Activated CD4-positive, alpha-beta T cell treated with anti-CD3 and anti-CD28 coated beads, Interleukin-2, amount 50 U/mL, for 16 hours (primary cell): ENCODE measurements at regions not wholly inside any gene's neighbourhood (a gene's known extent, or its start where the extent isn't known, plus 50 kb on each side); places are given as distances from the start of the nearest gene placed in this dataset.

Experiments
- DNase-seq: peaks from one replicate; pipeline ENCODE4 v3.0.0-alpha.2; 2020

DNA sequence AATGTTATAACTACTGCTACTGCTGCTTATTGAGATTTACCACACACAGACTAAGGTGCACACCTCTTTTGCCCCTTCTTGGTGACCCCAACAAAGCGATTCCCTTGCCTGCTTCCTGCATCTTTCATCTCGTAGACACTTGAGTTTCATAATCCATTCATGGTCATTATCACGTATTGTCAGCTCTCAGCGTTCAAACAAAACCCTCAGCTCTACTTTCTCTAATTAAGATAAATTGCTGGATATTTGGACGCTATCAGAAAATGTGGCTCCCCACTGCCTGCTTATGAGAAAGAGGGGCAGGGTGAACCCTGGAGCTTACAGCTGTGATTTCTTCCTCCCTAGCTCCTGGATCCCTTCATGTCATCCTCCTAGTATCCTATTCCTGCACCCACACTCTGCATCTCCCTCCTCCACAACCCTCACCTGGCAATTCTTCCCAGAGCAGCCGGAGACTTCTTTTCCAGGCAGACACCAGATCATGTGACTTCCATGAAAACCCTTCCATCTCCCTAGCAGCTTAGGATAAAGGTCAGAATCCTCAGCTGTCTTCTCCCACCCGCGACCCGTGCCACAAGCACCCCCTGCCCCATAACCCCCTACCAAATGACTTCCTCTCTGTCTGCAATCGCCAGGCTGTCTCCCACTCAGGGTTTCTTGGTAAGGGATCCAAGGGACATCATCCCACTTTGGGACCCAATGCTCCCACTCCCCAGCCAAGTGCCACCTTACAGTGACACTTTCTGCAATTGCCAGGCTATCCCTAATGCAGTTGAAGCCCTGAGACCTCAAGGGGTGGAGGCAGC, 146.5 kb downstream of the NSG2 start:
- DNase-seq: no peak

- DNase-seq: no peak
Measured at GRCh38 chr5:174192901-174193300, 147.4 kb downstream of the NSG2 start.

- DNase-seq: no peak
Measured at GRCh38 chr5:174195517-174195916, 150.0 kb downstream of the NSG2 start.

GRCh38 chr5:174197929-174198328, 152.4 kb downstream of the NSG2 start:
- DNase-seq: no peak

DNA sequence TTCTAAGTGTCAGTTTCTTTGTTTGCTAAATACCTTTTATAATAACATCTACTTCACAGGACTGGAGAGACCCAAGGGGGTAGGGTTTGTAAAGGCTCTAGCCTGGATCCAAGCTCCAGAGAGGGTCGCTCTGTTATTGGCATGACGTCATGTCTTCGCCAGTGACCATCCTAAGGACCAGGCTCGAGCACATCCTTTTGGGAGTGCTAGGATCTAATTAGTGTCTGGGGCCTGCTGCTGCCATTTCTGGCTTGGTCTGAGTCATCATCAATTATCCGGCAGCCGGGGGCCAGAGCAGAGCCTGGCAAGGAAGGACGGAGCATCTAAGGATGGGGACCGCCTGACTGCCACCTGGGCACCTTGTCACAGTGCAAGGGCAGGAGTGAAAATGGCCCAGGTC, 153.0 kb downstream of the NSG2 start:
- DNase-seq: no peak

DNA sequence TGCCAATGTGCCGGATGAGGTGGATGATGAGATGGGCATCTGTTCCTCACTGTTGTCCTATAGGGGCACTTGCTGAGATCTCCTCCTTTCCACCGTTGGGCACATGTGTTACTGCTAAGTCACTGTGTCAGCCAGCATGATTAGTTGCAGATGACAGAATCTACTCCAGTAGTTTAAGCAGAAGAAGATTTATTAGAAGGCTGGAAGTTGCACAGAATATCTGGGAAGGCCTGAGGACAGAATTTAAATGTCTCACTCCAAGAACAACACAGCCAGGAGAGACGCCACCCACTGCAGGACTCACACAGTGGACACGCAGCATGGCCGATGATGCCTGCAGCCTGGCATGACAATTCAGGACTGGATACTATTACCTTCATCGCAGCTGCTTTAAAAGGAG, 157.5 kb downstream of the NSG2 start:
- DNase-seq: no peak

- DNase-seq: no peak
Measured at GRCh38 chr5:174204535-174205313, 159.2 kb downstream of the NSG2 start.

DNA sequence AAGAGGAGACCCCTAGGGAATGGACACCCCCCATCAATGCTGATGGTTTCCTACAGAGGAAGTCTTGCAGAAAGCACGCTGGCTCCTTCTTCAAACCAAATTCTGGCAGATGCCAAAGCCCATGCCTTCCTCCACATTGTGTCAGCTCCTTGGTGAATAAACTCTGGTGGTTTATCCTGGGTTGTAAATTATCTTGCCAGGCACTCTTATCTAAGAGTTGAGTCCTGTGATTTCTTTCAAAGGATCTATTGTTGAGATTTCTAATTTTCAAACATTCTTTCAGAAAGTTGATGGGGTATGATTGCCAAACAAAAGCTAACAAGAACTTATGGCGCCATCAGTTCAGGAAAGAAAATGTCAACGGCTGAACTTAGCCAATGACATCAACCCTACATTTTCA, 160.4 kb downstream of the NSG2 start:
- no peak for DNase-seq

DNA sequence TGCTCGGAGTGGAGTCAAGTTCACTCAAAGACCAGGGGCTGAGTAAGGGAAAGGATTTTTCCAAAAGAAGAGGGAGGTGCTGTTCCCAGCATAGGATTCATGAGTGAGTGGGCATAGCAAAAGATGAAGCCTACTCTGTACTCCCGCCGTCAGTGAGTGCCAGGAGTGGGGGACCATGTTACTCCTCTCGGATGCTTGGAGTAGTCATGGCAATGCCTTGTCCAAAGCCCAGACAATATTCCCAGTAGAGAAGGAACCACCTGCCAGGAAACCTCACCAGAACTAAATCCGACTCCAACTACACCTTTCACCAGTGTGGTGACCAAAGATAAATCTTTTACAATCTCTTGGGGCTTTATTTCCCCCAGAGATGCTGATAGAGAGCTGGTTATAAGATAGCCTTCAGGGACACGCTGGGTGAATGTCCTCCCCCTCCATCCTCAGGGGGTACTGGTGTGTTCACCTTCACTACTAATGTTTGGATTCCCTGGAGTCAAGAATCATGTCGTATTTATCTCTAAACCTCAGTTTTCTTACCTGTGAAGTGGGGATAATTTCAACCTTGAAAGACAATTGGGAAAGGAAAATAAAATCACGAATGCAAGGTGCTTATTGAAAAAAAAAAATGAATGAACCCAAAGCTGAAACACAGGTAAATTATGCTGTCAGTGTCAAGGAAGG, 165.2 kb downstream of the NSG2 start:
- DNase-seq: no peak

- no peak for DNase-seq
Measured at GRCh38 chr5:174211277-174211626, 165.7 kb downstream of the NSG2 start.

DNA sequence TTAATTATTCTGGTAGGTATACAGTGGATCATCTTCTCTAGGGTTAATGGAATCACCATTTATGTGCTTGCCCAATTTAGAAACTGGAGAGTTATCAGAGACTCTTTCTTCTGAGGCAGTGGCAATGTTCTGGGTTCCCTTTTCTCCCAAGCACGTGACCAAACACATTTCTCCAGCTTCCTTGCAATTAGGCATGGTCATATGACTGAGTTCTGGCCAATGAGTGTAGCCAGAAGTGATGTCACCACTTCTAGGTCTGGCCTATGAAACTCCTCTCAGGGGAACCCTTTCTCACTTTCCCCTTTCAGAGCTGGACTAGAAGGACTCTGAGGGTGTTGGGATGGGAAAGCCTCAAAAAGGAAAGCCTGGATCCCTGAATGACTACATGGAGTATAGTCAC, 172.0 kb downstream of the NSG2 start:
- no peak for DNase-seq

DNA sequence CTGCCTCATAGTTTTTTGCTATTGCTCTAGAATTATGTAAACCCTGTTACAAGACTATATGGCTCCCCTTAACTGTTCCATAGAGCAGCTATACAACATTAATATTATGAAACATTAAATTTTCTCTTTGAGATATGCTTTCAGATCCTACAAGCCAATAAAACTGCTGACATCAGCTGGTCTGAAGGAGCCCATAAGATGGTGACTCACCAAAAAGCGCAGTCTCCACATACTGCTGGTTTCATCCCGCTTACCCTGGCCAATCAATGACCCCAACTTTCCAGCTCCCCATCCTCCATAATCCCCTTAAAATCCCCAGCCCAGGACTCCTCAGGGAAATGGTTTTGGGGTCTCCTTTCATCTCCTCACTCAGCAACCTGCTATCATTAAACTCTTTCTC, 172.7 kb downstream of the NSG2 start:
- no peak for DNase-seq

GRCh38 chr5:174220417-174220816, 174.9 kb downstream of the NSG2 start:
- DNase-seq: no peak

- no peak for DNase-seq
Measured at GRCh38 chr5:174221436-174221835, 175.9 kb downstream of the NSG2 start.

GRCh38 chr5:174221946-174222345, 176.4 kb downstream of the NSG2 start:
- no peak for DNase-seq

DNA sequence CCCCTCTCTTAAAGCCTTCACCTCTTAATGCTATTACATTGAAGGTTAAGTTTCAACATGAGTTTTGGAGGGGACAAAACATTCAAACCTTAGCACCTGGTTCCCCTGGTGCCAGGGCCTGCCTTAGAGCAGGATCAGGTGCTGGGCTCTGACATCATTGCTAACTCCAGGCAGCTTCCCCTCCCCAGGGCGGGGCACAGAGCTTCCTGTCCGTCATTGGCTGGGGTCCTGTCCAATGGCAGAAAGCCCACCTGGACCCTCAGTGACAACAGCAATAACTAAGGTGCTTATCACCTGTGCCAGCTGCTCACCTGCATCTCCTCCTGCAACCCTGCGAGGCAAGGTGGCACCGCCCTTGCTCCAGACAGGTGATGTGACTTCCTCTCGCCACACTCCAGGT, 177.4 kb downstream of the NSG2 start:
- no peak for DNase-seq

GRCh38 chr5:174223355-174223754, 177.8 kb downstream of the NSG2 start:
- DNase-seq: no peak

DNA sequence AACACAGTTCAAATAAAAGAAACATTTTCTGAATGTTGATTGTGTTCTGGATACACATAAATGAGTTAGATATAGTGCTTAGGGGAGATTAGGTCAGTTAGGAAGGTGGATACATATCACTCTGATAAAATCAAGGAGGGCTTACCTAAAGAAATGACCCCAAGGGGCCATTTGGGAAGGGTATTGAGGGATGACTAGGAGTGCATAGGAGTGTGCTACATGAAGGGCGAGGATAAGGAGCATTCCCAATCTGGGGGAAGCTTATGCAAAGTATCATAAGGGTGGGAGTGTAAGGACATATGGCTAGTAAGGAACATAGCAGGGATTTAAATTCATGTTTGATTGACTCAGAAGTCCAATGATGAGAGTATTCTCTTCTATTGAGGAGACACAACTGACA, 183.6 kb downstream of the NSG2 start:
- no peak for DNase-seq

DNA sequence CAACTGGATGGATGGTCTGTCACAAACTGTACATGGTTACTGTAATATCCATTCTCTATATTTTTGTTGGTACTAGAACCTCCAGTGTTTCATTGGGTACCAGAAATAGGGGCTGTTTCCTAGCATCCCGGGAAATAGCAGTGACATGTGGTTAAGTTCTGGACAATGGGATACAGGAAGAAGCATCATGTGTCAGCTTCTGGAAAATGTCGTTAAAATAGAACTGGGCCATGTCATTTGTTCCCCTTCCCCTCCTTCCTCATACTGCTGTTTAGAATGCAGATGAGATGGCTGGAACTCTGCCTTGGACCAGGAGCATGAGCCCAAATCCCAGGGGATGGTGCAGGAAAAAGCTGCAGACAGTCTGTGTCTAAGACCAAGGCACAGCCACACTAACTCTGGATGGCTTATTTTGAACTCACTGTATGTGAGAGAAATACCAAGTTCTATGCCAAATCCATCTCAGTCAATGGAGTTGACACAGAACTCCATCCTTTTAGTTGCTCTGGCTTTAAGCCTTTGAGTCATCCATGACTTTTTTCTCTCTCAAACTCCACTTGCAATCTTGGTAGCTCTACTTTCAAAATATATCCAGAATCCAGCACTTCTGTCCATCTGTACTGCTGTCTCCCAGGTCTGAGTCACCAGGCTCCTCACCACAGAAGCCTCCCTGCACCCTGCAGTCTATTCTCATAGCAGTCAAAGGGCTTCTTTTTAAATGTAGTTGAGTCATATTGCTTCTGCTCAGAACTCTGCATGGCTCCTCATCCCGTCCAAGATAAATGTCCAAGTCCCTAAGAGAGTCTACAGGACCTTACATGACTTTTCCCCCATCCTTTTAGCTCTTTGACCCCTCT, 184.2 kb downstream of the NSG2 start:
- DNase-seq: no peak

- DNase-seq: no peak
Measured at GRCh38 chr5:174231956-174232487, 186.5 kb downstream of the NSG2 start.

DNA sequence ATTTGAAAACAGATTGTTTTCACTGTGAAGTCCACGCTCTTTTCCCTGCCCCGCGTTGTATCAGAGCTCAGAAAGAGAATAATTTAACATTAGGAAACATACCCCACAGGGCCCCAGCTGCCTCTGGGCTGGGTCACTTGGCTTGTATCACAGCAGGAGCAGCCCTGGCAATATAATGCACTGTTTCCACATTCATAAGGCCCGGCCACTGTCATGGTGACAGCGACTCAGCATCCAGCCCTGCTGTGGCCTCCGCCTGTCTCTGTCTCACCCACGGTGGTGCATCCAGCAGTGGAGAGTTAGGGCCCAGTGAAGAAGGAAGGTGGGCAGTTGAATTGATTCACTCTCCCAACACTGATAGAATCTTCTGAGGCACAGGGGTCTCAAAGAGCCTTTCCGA, 188.9 kb downstream of the NSG2 start:
- DNase-seq: no peak

DNA sequence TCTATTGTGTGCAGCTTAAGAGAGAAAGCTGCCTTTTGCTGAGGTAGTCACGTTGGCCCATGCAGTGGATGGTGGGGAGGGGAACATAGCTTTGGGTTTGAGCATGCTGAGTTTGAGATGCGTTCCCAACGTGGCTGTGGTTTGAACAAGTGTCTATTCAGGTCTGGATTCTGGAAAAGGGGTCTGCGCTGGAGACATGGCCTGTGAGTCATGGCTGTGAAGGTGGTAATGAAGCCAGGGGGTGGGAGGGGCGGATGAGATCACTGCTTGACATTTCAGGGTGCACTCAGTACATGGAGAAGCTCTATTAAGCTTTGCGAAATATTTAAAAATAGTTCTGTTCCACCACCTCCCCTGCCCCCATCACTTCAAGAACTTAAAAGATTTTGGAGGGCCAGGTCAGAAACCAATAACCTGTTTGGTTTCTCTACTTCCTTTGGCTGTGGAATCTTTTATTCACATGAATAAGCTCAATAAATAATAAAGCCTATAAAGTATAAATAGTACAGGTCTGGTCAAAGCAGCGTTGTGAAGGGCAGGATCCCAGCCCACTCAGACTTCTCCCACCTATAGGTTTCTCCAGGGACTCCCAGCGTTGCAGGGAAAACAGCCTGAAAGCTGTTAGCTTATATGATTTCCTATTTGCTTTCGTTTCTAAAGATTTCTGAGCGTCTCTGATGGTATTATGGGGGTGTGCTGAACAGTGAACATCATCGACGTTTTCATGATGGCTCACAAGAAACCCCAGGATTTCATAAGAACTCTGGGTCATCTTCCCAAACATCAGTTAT, 189.9 kb downstream of the NSG2 start:
- no peak for DNase-seq
